Ascending aorta (tissue), 2 donors: ENCODE measurements at regions not wholly inside any gene's neighbourhood (a gene's known extent, or its start where the extent isn't known, plus 50 kb on each side); places are given as distances from the start of the nearest gene placed in this dataset.
"Not testable (repeated sequence)": the region's sequence is repeated elsewhere in the genome, so short reads cannot be mapped to it uniquely, and the experiment has no call there.

Source experiments
- DNase-seq, 2 donors: peaks; one replicate each; pipeline ENCODE4 v3.0.0-alpha.2; 2019; ENCODE audit warnings: low spot score in 2 of 2
- H3K27ac ChIP-seq, 2 donors: fragments of 200-600 bp; sonication (generic); one replicate each; pipeline ENCODE4 v1.5.1; 2016 to 2017; ENCODE audit warnings: mild to moderate bottlenecking in 1 of 2
- H3K27me3 ChIP-seq: fragments of 200-600 bp; sonication (generic); one replicate; pipeline ENCODE4 v1.5.1; 2017
- H3K36me3 ChIP-seq, 2 donors: fragments of 200-600 bp; sonication (generic); one replicate each; pipeline ENCODE4 v1.5.1; 2016
- H3K4me1 ChIP-seq, 2 donors: fragments of 200-600 bp; sonication (generic); one replicate each; pipeline ENCODE4 v1.5.1; 2016 to 2017; ENCODE audit warnings: mild to moderate bottlenecking in 1 of 2
- H3K4me3 ChIP-seq, 2 donors: fragments of 200-600 bp; sonication (generic); one replicate each; pipeline ENCODE4 v1.5.1; 2016 to 2017; ENCODE audit warnings: mild to moderate bottlenecking in 1 of 2
- H3K9me3 ChIP-seq, 2 donors: fragments of 200-600 bp; sonication (generic); one replicate each; pipeline ENCODE4 v1.5.1; 2016
- CTCF ChIP-seq, 3 experiments: fragments of 200-600 bp in 2 of 3; fragments of 450-650 bp in 1 of 3; sonication (generic) in 2 of 3; IDR thresholded peaks; one replicate each; pipeline ENCODE4 v1.5.1; 2016 to 2019; ENCODE audit warnings: antibody characterized with exemption in 3 of 3, mild to moderate bottlenecking in 1 of 3, moderate library complexity in 1 of 3
- intact Hi-C: fragments of 100-400 bp; cut with DNase I; formaldehyde crosslinking; loops from one replicate; pipeline ENCODE4 v1.15.1; 2023

DNA sequence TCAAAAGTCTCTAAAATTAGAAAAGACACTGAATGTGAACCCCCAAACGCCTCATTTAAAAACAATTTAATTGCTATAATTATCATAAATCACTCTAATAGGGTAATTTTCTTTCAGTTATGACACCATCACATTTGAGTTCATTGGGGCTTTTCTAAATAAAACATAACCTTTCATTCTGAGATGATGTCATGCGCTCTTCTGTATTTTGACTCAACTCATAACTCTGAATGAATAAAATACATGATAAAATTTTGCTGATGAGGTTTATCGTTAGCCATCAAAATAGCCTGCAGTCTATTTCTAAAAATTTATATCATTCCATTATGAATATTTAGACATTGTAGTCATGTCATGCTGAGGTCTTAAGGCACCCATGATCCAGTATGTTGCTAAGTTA is 1099.7 kb downstream of the SUCLG1 start:
- intact Hi-C loops, result no loop called here
- H3K27me3 ChIP-seq, result no peaks in the 10 kb centered on the region
- no peak for DNase-seq

DNA sequence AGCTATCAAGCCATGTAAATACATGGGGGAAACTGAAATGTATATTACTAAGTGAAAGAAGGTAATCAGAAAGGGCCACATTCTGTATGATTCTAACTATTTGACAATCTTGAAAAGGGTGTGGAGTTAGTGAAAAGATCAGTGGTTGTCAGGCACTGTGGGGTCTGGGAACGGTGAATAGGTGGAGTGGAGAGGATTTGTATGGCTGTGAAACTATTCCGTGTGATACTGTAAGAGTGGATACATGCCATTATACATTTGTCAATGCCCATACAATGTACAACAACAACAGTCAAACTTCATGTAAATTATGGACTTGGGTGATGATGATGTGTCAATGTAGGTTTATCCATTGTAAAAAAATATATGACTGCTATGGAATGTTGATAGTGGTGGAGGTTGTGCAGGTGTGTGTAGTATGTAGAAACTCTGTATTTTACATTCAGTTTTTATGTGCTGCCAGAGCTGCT is 1116.2 kb downstream of the SUCLG1 start:
- H3K36me3 ChIP-seq, result no peaks in the 10 kb centered on the region
- intact Hi-C loops, result no loop called here
- no peak overlapping the region for H3K4me3 ChIP-seq
- no peaks in the 10 kb centered on the region for H3K27me3 ChIP-seq
- no peaks in the 10 kb centered on the region for H3K4me1 ChIP-seq
- H3K9me3 ChIP-seq, result no peaks in the 10 kb centered on the region
- DNase-seq, result no peak
- no peak overlapping the region for H3K27ac ChIP-seq
- TF ChIP-seq CTCF (IDR thresholded peaks at IDR 0.05), result no peak

More for the DNA sequence above, 1099.7 kb downstream of the SUCLG1 start:
- TF ChIP-seq CTCF (IDR thresholded peaks at IDR 0.05), result no peak
- Histone ChIP-seq H3K27ac (no peak overlapping the region), H3K4me3 (no peak overlapping the region), H3K9me3 (no peaks in the 10 kb centered on the region), H3K36me3 (no peaks in the 10 kb centered on the region), H3K4me1 (no peaks in the 10 kb centered on the region)

GRCh38 chr2:83340424-83340823 is 1118.7 kb downstream of the SUCLG1 start:
- intact Hi-C loops, result no loop called here
- H3K27ac ChIP-seq, result no peak overlapping the region
- no peak overlapping the region for H3K4me3 ChIP-seq
- H3K9me3 ChIP-seq, result no peaks in the 10 kb centered on the region
- TF ChIP-seq CTCF (IDR thresholded peaks at IDR 0.05), result no peak
- no peaks in the 10 kb centered on the region for H3K36me3 ChIP-seq
- no peaks in the 10 kb centered on the region for H3K27me3 ChIP-seq
- DNase-seq, result no peak
- no peaks in the 10 kb centered on the region for H3K4me1 ChIP-seq

DNA sequence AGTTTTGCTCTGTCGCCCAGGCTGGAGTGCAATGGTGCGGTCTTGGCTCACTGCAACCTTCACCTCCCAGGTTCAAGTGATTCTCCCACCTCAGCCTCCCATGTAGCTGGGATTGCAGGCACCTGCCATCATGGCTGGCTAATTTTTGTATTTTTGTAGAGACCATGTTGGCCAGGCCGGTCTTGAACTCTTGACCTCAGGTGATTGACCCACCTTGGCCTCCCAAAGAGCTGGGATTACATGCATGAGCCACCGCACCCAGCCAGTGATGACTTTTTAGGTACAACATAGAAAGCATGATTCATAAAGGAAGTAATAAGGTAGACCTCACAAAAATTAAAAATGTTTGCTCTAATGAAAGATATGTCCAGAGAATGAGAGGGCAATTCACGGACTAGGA is 1119.1 kb downstream of the SUCLG1 start:
- H3K27me3 ChIP-seq, DNase-seq, H3K27ac ChIP-seq, H3K36me3 ChIP-seq, intact Hi-C loops, H3K4me3 ChIP-seq, H3K9me3 ChIP-seq, H3K4me1 ChIP-seq: not testable (repeated sequence)

GRCh38 chr2:83331810-83332209 is 1127.3 kb downstream of the SUCLG1 start:
- Histone ChIP-seq H3K36me3 (no peaks in the 10 kb centered on the region), H3K4me3 (no peak overlapping the region), H3K4me1 (no peaks in the 10 kb centered on the region), H3K9me3 (no peaks in the 10 kb centered on the region), H3K27me3 (no peaks in the 10 kb centered on the region), H3K27ac (no peak overlapping the region)
- intact Hi-C loops, result no loop called here
- TF ChIP-seq CTCF (IDR thresholded peaks at IDR 0.05), result no peak
- no peak for DNase-seq

GRCh38 chr2:83323038-83323437 is 1136.0 kb downstream of the SUCLG1 start:
- no peak overlapping the region for H3K4me3 ChIP-seq
- no peaks in the 10 kb centered on the region for H3K36me3 ChIP-seq
- no peaks in the 10 kb centered on the region for H3K4me1 ChIP-seq
- intact Hi-C loops, result no loop called here
- no peak for DNase-seq
- no peak overlapping the region for H3K27ac ChIP-seq
- H3K9me3 ChIP-seq, result no peaks in the 10 kb centered on the region
- no peak for TF ChIP-seq CTCF (IDR thresholded peaks at IDR 0.05)
- H3K27me3 ChIP-seq, result no peaks in the 10 kb centered on the region
